NCI-H524 treated with DMSO at 0.1 percent for 48 hours (cell line): ENCODE measurements at regions not wholly inside any gene's neighbourhood (a gene's known extent, or its start where the extent isn't known, plus 50 kb on each side); places are given as distances from the start of the nearest gene placed in this dataset.

ENCODE experiments used
- DNase-seq: peaks from one replicate; lab custom pipeline; 2025; lab: John Stamatoyannopoulos, UW

DNA sequence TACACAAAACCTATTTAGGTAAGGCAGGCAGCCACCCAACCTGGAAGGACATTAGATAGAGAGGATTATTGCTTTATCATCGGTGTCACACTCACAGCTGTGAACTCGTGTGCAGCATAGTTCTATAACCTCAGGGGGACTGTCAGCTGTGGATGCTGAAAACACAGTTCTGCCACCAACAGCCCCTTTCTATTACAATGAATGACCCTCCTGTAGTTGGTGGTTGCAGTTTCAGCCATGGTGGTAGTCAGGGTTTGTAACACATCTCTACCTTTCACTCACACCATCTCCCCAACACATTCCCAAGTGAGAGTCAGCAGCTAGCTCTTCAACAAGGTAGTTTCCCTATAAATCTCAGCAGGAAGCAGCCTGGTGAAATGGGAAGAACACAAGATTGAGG is 136.8 kb downstream of the ZC3H11B start:
- no peak for DNase-seq

DNA sequence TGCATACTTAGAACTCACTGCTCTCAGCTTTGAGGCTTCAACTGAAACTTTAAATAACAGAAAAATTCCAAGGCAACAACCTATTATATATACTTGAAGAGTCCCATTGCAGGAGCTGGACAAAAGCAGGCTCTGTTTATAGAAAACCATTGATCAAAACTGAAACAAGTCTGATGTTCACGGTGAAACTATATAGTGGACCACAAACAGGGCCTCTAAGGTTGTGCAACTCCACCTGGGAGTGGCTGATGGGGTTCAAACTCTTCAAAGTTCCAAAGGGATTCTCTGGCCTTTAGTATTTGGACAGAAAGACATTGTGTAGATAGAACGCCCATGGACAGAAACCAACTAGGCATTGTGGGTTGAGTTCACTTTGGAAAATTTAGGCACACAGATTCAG is 140.3 kb downstream of the ZC3H11B start:
- no peak for DNase-seq

DNA sequence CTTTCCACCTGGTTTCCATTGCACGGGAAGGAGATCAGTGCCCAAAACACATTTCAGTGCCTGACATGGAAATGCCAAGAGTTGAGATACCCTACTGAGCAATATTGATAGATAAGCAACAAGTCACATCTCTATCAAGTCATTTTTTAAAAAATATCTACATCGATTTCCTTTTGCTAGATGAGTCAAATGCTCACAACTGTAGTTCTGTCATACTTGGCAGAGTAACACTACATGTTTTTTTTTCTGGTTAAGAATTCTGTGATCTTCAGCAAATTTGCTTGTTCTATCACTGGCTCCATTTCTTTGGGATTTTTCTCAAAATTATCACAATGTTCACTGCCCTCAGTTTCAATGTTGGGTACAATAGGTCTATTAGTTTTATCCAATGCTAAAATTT is 145.4 kb downstream of the ZC3H11B start:
- no peak for DNase-seq

DNA sequence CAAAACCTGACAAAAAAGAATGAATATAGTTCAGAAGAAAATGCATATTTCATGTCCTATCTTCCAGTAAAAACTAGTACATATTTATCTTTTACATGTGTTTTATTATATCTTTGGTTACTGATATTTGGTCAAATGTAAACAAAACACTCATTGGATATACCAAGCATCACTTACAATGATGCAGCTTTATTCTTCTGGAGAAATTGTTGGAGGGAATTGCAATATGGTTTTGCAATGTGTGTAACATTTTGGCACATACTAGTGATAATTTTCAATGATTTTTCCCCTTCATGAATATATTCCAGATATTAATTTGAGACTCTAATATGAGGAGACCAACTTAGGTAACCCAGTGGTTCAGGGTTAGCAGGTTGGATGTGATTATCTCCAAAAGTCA is 146.1 kb downstream of the ZC3H11B start:
- DNase-seq: no peak

DNA sequence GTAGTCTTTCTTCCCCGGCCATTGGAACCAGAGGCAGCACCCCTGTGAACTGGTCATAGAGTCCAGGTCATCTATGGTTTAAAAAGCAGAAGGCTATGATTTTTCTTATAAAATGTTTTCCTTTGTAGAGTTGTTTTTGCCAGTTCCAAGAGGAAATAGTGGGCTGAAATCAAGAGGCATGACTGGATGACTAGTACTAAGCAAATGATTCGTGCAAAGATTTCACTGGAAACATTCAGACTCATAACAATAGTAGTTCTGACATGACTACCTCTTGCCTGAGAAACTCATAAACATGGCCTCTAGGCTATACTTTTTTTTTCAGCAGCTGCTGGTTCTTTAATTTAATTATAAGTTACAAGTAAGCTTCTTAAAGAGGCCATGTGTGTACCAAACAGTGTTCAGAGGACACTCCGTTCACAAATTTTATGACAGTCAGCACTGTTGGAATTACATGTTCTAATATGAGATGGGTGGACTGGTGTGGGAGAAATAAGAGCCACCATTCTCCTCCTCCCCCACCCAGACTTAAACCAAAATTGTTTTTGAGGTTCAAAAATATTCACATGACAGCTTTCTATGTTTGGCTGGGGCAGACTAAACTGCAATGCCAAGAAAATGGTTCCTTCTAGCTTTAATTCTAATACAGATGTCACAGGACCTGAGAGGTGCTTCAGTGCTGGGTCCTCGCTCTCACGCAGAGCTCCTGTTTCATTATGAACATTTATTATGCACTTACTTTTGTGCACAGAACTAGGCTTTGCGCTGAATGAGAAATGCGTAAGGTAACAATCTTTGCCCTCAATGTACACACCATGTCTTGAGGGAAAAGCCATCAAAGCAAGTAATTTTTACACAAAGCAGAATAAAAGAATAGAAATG is 147.5 kb downstream of the ZC3H11B start:
- no peak for DNase-seq

DNA sequence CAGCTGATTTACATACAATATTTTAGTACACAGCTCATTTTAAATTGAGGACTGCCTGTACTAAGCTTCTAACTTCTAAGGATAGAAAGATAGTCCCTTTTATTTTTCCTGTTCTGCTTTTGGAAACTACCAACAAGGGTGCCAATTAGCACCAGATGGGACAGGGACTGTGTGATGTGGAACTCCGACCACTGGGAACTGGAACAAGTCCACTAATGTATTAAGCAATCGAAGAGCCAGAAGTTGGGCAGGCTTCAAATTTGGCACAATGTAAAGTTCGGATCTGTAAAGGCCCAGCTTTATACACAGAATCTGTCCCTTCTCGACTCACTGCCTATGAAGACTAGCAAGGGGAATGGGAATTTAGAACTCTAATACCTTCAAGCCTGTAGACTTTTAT is 149.3 kb downstream of the ZC3H11B start:
- no peak for DNase-seq

DNA sequence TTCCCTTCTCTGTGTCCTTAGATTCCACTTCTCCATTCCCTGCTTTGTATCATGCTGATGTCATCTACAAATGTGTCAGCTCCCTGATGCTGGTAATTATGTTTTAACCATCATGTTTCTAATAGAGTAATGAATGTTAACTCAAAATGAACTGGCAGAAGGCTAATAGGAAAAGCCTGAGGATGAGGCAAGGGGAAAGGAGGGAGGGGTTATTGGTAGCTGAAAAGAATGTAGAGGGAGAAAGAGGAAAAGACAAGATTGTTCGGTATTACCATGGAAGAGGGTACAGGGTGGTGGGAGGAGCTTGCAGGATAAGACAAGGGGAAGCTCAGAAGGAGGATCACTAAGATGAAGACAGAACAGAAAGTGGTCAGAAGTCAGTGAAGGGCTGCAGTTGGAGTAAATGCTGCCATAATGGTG is 150.9 kb downstream of the ZC3H11B start:
- DNase-seq: no peak

DNA sequence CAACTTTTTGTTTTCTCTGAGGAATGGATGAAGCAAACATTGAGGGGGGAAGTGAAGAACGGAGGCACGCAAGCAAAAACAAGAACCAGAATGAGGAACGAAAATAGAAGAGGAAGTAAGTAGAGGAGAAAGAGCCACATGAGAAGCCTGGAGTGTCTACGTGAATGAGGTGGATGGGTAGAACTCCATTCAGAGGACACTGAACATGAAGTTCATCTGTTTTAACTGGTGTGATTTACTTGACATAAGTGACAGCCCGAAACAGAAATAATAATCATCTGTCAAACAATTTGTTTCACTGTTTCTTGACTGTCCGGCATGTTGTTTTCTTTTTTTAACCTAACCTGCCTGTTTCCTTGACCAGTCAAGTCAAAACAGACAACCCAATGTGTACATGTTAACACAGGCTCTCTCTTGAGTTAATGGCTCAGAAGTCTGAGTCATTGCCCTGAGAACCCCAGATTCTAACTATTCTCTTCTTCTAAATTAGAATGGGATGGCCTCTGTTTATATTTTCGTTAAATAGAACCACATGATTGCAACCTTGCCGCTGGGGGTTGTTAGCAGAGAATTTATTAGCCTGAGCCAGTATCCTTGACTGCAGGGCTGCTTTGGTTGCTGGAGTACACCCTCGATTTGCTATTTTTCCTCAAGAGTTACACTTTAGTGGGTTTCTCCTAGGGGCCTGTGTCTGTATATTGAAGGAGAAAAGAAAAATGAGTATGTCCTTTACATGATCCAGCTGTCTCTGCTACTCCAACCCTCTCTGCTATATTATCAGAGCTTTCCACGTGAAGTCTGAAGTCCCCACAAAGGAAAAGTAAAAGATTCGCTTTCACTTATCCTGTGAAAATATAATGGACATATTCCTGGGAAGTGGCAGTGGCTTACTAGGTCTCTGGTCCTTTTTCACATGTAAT is 151.7 kb downstream of the ZC3H11B start:
- no peak for DNase-seq

DNA sequence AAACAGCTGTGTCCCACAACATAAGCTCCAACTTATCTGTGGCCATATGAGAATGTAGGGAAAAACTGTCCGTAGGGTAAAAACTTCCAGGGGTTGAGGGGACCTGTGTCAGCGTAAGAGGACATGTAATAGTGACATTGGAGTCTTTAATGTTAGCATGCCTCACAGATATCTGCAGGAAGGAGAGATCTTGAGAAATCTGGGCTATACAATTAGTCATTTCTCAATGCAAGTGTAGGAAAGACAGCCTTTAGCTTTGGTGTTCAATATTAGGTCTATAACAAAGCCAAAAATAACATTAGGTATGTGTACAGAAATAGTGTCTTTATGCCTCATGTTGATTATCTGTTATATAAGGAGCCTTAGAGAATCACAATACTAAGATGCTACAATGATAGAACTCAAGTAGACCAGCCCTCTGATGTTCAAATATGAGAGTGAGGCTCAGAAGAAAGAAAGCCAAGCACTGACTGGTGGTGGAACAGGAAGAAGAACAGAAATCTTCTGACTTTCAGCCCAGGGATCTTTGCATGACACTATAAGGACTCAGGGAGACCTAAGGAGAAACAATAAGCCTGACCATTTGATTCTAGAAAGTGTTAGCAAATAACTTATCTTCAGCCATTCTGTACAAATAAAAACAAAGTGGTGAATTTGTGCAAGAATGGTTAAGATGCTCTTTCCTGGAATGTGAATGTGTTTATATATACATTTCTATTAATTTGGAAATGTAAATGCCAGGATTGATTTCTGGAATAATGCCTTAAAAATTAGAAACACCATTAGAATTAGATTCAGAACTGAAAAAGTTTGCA is 152.6 kb downstream of the ZC3H11B start:
- no peak for DNase-seq

DNA sequence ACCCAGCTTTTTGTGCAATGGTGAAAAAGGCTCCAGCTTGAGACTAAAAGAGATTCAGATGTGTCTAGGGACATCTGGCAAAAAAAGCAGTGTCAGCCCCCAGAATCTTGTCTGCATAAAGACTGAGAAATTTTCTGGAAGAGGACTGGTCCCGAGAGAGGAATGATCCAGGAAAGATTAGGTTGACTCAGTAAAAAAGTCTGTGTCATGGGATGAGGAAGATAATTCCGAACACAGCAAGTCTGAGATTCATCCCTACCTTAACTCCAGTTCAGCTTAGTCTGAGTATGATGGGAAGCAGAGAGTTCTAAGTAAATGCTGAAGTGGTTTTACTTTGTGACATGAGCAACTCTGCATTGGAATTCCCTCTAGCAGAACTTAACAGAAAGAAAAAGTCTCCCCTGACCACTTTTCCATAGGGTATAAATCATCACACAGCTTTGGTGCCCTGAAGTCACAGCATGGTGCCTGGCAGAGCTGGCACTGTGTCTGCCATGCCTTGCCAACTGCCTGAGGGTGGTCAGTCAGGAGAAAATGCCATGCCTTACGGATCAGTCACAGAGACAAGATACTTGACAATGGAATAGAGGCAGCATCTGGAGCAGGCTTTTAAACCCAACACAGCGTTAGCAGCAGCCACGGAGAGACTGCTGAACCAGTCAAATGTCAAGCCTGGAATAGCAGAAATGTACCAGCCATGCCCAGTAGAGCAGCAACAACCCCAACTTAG is 153.4 kb downstream of the ZC3H11B start:
- no peak for DNase-seq

DNA sequence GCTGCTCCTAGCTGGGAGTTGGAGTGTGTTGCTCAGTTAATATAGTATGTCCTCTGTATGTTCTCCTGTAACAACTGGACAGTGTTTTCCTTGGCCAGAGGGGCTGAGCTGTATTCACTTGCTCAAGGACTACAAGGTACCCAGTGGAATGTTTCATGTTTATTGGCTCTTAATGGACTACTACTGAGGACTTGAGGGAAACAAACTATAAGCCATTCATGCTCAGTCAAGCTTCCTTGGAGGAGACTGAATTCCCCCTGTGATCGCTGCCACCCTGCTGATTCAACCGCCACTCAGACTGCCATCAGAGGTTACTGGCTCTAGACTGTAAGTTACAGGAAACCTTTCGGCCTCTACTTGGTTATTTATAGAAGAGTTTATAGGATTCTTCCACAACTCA is 166.6 kb downstream of the ZC3H11B start:
- no peak for DNase-seq

DNA sequence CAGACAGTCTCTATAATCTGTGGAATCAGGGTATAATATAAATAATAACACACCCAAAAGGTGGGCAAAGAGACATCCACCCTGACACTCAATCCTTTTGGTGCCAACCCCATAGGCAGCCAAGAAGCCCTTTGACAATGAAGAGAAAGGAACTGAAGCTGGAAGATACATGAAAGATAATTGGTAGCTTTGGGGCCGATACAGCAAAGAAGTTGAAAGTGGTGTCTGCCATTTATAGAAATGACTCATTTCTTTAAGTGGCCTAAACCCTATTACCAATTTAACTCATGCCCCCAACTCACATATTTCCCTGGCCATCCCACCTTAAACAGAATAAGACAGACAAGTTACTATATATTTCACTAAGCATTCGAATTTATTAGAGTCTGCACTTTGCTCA is 167.0 kb downstream of the ZC3H11B start:
- no peak for DNase-seq

DNA sequence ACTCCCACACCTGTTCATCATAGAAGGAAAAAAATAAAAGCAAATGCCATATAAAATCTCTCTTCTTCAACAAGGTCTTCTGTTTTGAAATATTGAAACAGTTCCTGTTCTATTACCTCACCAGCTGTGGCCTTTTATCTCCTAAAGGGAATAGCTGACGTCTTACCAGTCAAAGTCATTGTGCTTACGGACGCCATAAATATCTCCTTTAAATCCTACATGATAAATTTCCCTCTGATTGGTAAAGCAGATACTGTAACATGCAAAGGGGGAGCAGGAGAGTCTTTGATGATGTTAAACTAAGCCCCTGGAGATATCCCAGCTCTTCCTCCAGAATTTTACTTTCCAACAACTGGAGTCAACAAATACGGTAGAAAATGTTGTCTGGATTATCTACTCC is 168.4 kb downstream of the ZC3H11B start:
- DNase-seq: no peak

DNA sequence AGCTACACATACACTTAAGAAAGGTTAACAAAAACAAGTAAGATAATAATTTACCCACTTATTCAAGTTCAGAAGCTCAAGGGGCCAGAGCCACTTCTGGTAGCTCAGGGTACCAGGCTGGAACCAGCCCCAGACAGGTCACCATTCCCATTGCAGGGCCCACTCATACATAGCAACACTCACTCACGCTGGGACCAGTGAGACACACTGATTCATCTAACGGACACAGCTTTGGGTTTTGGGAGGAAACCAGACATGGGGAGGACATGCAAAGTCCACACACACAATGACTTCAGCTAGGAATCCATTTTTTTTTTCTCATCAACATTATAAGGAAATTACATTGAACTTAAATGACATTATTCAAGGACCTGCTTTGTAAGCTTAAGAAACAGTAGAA is 169.1 kb downstream of the ZC3H11B start:
- DNase-seq: no peak

DNA sequence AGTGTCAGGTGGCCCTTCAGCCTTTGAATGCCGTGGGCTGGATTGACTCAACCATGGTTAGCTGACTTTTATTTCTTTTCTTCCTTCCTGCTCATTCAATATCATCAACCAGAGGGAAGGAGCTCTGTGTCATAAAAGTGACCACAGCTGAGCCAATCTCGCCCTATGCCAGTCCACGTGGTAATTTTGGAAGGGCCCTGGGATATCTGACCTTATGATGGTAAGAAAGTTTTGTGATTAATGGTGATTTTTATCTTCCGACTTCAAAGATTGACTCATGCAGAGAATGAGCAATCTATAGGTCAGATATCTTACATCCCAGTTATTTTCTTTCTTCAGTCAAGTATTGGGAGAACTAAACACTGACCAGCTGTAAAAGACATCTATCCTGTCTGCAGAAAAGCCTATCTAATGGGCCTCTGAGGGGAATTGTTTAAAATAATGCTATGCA is 170.3 kb downstream of the ZC3H11B start:
- no peak for DNase-seq

DNA sequence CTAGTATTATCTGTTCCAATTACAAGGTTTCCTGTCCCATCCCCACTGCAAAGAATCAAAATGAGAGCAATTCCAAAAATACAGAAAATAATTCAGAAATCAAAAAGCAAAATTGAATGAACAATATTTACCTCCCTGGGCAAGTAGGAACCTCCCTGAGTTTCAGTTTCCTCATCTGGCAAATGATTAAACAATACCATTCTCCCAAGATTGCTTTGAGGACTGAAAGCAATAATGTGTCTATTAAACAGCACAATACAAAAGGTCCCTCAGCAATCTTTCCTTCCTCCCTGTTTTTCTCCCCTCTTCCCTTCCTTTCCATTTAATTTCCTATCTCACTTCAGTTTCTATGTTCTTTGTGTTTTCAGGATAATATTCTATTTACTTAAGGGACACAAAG is 171.0 kb downstream of the ZC3H11B start:
- no peak for DNase-seq

DNA sequence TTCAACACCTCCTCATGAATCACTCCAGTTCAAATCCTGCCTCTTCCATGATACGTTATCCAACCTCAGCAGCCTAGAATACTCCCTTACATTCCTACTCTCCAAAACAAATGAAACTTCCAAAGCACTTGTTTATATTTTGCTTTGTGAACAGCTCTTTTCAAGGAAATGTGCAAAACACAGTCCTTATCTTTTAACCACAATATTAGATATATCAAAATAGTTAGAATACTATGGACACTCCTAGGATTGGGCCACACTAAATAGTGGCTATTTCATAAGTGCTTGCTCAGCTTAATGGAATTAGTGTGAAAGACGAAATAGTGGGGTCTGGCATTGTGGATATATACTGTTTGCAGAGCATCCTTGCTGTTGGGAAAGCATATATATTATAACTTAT is 173.5 kb downstream of the ZC3H11B start:
- DNase-seq: no peak

DNA sequence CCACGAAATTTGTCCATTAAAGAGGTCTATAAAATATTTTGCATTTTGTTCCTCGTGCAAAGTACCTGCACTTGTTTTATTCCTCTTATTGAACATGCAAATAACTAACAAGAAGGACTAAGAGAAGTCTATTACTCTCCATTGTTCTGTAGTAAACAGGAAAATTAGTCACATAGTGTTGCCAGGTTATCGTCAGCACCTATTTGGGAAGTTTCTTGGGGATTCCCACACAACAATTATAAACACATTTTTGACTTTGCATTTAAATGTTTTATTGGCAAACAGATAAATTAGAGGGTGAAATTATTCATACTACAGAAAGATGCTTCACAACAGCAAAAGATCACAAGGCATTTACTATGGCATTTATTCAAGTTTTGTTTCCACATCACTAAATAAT is 174.5 kb downstream of the ZC3H11B start:
- no peak for DNase-seq

DNA sequence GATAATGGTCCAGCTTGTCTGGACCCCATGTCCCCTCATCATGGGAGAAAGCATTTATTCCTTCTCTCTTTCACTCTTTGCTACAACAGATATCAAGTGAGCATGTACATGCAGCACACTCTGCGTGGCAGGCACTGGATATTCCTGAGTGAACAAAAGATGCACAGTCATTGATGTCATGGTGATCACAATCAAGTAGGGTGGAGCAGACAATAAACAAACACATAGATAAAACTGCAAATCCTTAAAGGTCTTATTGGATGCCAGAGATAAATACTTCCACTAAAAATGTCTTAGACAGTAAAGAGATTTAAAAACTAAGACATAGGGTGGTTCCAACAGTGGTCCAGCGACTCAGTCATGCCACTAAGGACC is 178.0 kb downstream of the ZC3H11B start:
- DNase-seq: no peak

DNA sequence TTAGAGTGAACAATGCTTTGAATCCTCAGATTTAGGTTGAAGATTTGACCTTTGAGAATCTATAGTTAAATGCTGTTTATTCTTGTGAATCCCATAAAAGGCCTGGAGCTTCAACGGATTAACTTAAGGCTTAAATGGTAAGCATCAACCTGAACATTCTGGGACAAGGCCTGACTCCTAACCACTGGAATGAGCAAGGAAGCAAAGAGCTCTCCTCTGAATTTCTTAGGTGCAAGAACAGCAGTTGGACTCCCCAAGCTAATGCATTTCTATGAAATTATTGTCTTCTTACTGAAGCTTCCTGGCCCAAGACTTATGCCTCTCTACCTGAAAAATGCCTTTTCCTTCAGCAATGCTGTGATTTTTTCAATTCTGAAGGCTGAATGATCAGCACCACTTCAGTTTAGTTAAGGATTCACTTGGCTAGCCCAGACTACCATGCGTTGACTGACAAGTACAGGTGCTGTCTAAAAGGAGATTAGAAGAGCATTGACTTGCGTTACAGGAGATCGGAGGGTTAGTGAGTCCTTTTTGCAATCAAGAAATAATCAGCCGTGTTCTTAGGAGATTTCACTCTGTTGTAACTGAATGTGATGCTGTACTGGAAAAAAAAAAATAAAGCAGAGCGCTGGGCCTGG is 178.5 kb downstream of the ZC3H11B start:
- no peak for DNase-seq

DNA sequence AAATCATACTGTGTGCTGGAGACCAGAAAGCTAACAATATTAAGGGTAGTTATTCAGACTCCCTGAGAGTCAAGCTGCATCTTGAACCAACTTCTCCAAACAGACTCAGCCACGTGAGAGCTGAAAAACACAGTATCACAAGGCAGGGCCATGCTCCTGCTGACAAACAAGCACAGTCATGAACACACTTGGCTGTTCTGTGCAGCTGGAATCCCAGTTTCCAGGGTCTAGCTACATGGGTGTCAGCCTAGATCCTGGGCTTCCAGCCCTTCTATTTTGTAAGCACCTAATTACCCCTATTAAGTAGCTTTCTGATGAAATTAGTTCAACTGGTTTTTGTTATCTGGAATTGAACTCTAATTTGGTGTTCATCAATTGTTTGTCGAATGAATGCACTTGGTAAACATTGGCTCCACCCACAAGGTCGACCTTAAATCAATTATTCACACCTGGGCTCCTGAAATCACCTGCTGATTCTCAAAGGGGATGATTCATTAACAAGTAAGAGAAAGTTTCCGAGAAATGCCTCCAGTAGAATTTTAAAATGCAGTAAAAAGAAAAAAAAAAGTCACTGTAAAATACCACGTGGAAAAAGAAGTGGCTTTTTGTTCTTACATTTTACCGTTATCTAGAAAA is 179.3 kb downstream of the ZC3H11B start:
- no peak for DNase-seq
